H9 (cell line): ENCODE measurements at regions not wholly inside any gene's neighbourhood (a gene's known extent, or its start where the extent isn't known, plus 50 kb on each side); places are given as distances from the start of the nearest gene placed in this dataset.
A peak's percentile ranks its signal among the peaks of the same experiment; 100 is the strongest.

Experiments used
- DNase-seq: peaks from one replicate; pipeline ENCODE4 v3.0.0-alpha.2; 2017
- H2AFZ ChIP-seq: one replicate; pipeline ENCODE4 v1.6.1; 2013; ENCODE audit warnings: mild to moderate bottlenecking, low read length, control low read depth, moderate library complexity
- H2AK5ac ChIP-seq: 2 replicates; pipeline ENCODE4 v1.6.1; 2013; ENCODE audit warnings: low read length, control low read depth, mixed read lengths; ENCODE audit not compliant: insufficient read length
- H2BK120ac ChIP-seq: one replicate; pipeline ENCODE4 v1.6.1; 2013; ENCODE audit warnings: low read depth, mild to moderate bottlenecking, low read length, control low read depth, inconsistent platforms; ENCODE audit not compliant: poor library complexity, severe bottlenecking
- H2BK12ac ChIP-seq: 2 replicates; pipeline ENCODE4 v1.6.1; 2013; ENCODE audit warnings: low read length, control low read depth, mixed read lengths, low read depth; ENCODE audit not compliant: insufficient read length
- H2BK15ac ChIP-seq: 2 replicates; pipeline ENCODE4 v1.6.1; 2013; ENCODE audit warnings: low read depth, low read length, control low read depth
- H2BK20ac ChIP-seq: one replicate; pipeline ENCODE4 v1.6.1; 2013; ENCODE audit warnings: low read depth, mild to moderate bottlenecking, low read length, control low read depth, inconsistent platforms; ENCODE audit not compliant: poor library complexity, severe bottlenecking
- H2BK5ac ChIP-seq: 2 replicates; pipeline ENCODE4 v1.6.1; 2013; ENCODE audit warnings: low read length, control low read depth, mixed read lengths; ENCODE audit not compliant: insufficient read length
- H3K14ac ChIP-seq: 2 replicates; pipeline ENCODE4 v1.6.1; 2013; ENCODE audit warnings: low read length, control low read depth; ENCODE audit not compliant: insufficient read depth
- H3K18ac ChIP-seq: 2 replicates; pipeline ENCODE4 v1.6.1; 2013; ENCODE audit warnings: low read depth, mild to moderate bottlenecking, mixed read lengths, low read length, control low read depth; ENCODE audit not compliant: insufficient read length
- H3K23ac ChIP-seq: 2 replicates; pipeline ENCODE4 v1.6.1; 2013; ENCODE audit warnings: low read length, control low read depth, mixed read lengths, low read depth; ENCODE audit not compliant: insufficient read length
- H3K23me2 ChIP-seq: 2 replicates; pipeline ENCODE4 v1.6.1; 2013; ENCODE audit warnings: low read depth, mild to moderate bottlenecking, mixed read lengths, low read length, control low read depth; ENCODE audit not compliant: insufficient read length, poor library complexity, severe bottlenecking
- H3K27ac ChIP-seq: 2 replicates; pipeline ENCODE4 v1.5.1; 2013; ENCODE audit warnings: low read length, control low read depth, mixed read lengths, low read depth; ENCODE audit not compliant: insufficient read length
- H3K27me3 ChIP-seq: 2 replicates; pipeline ENCODE4 v1.6.1; 2013; ENCODE audit warnings: low read length, control low read depth, inconsistent platforms; ENCODE audit not compliant: insufficient read depth
- H3K4ac ChIP-seq: 2 replicates; pipeline ENCODE4 v1.6.1; 2013; ENCODE audit warnings: low read depth, mild to moderate bottlenecking, control low read depth, inconsistent platforms, low read length, moderate library complexity
- H3K4me1 ChIP-seq: 2 replicates; pipeline ENCODE4 v1.6.1; 2013; ENCODE audit warnings: low read length, control low read depth, inconsistent platforms; ENCODE audit not compliant: insufficient read depth
- H3K4me2 ChIP-seq: 2 replicates; pipeline ENCODE4 v1.6.1; 2013; ENCODE audit warnings: low read length, control low read depth, mixed read lengths; ENCODE audit not compliant: insufficient read length, insufficient read depth
- H3K56ac ChIP-seq: 2 replicates; pipeline ENCODE4 v1.6.1; 2013; ENCODE audit warnings: low read depth, mild to moderate bottlenecking, mixed read lengths, low read length, control low read depth; ENCODE audit not compliant: insufficient read length
- H3K79me1 ChIP-seq: 2 replicates; pipeline ENCODE4 v1.6.1; 2013; ENCODE audit warnings: low read depth, mild to moderate bottlenecking, moderate library complexity, low read length, control low read depth, inconsistent platforms; ENCODE audit not compliant: insufficient read depth, poor library complexity, severe bottlenecking
- H3K79me2 ChIP-seq: 2 replicates; pipeline ENCODE4 v1.6.1; 2013; ENCODE audit warnings: low read length, control low read depth, inconsistent platforms; ENCODE audit not compliant: insufficient read depth
- H3K9ac ChIP-seq: 2 replicates; pipeline ENCODE4 v1.6.1; 2013; ENCODE audit warnings: low read length, control low read depth, mixed read lengths; ENCODE audit not compliant: insufficient read length; ENCODE audit errors: extremely low read depth
- H3K9me3 ChIP-seq: one replicate; pipeline ENCODE4 v1.6.1; 2013; ENCODE audit warnings: low read depth, low read length, inconsistent platforms; ENCODE audit not compliant: control insufficient read depth
- H3T11ph ChIP-seq: one replicate; pipeline ENCODE4 v1.6.1; 2013; ENCODE audit warnings: mild to moderate bottlenecking, low read length, control low read depth, inconsistent platforms
- H4K20me1 ChIP-seq: one replicate; pipeline ENCODE4 v1.6.1; 2013; ENCODE audit not compliant: control insufficient read depth, insufficient read length, insufficient read depth
- H4K5ac ChIP-seq: 2 replicates; pipeline ENCODE4 v1.6.1; 2013; ENCODE audit warnings: low read depth, mild to moderate bottlenecking, mixed read lengths, low read length, control low read depth; ENCODE audit not compliant: insufficient read length
- H4K8ac ChIP-seq: replicated peaks from 2 replicates; pipeline ENCODE4 v1.6.1; 2013; ENCODE audit warnings: low read length, control low read depth, mixed read lengths, low read depth; ENCODE audit not compliant: insufficient read length
- H4K91ac ChIP-seq: 2 replicates; pipeline ENCODE4 v1.6.1; 2013; ENCODE audit warnings: low read depth, mild to moderate bottlenecking, moderate library complexity, mixed read lengths, low read length, control low read depth; ENCODE audit not compliant: insufficient read length
- H3K27ac Mint-ChIP-seq, 3 experiments: 2 replicates in 2 of 3; 3 replicates in 1 of 3; pipeline ENCODE4 v1.8.0; 2020 to 2021; ENCODE audit warnings: mixed read lengths in 3 of 3, mild to moderate bottlenecking in 1 of 3, moderate library complexity in 1 of 3
- H3K27me3 Mint-ChIP-seq: 2 replicates; pipeline ENCODE4 v1.8.0; 2021; ENCODE audit warnings: low read depth, mild to moderate bottlenecking, moderate library complexity, mixed read lengths
- H3K36me3 Mint-ChIP-seq, 3 experiments: 2 replicates in 2 of 3; 3 replicates in 1 of 3; pipeline ENCODE4 v1.8.0; 2020 to 2021; ENCODE audit warnings: low read depth in 3 of 3, mixed read lengths in 3 of 3; ENCODE audit not compliant: insufficient read depth in 1 of 3
- H3K4me1 Mint-ChIP-seq, 2 experiments: 2 replicates each; pipeline ENCODE4 v1.8.0; 2020; ENCODE audit warnings: mixed read lengths in 2 of 2
- H3K4me3 Mint-ChIP-seq, 2 experiments: 2 replicates in 1 of 2; 3 replicates in 1 of 2; pipeline ENCODE4 v1.8.0; 2020 to 2021; ENCODE audit warnings: mild to moderate bottlenecking in 2 of 2, mixed read lengths in 2 of 2, moderate library complexity in 1 of 2
- H3K9me3 Mint-ChIP-seq, 2 experiments: 2 replicates in 1 of 2; 3 replicates in 1 of 2; pipeline ENCODE4 v1.8.0; 2020; ENCODE audit warnings: mild to moderate bottlenecking in 2 of 2, mixed read lengths in 2 of 2, moderate library complexity in 1 of 2
- WGBS: extraction: QIAGEN DNeasy Blood & Tissue Kit; methylation state at CpG from one replicate; pipeline ENCODE4 v1.1.7; 2013; ENCODE audit warnings: missing lambda C conversion rate, low lambda C conversion rate, mixed read lengths; ENCODE audit not compliant: insufficient read length; ENCODE audit errors: extremely low coverage; 5-methylcytosine and 5-hydroxymethylcytosine counted together
- TF ChIP-seq, protein P1 (sequence below): fragments of 200-600 bp; sonication (generic); conservative IDR thresholded peaks from 3 replicates; pipeline ENCODE4 v1.8.0; 2021; ENCODE audit warnings: antibody characterized with exemption, mild to moderate bottlenecking

DNA sequence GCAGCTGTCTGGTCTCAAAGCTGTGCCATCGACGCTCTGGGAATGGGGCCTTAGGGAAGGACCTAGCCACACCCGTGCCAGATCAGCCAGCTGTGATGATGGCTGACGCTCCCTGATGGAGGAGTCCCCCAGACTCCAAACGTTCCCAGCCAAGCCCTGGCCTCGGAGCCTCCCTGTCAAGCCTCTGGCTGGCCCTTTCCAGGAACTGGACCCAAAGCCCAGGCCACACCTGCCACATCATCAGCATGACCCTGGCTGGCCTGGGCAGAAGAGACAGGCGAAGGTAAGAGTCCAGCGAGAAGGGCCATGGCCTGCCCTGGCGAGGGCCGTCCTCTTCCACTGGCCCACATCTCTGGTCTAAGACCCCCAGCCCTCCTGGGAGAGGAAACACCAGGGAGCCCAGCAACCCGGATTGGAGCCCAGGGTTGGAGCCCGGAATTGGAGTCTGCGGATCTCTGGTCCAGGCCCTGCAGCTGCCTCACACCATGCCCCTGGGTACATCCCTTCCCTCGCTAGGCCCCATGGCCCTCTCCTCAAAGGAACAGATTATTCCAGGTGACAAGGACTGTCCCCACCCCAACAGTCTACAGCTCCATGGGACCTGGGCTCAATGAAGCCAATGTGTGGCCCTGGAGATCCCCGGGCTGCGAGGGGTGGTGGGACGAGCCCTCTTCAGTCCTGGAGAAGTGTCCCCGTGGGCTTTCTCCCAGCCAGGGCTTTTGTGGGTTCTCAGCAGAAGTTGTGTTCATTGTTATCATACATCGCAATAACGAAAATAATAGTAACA, 105.1 kb upstream of the TNRC6C start:
- no peak overlapping the region for H2BK20ac ChIP-seq

More for the DNA sequence above, 105.1 kb upstream of the TNRC6C start:
- Histone ChIP-seq H3K4me1 (no peaks in the 10 kb centered on the region), H3K18ac (no peak overlapping the region), H3T11ph (no peak overlapping the region), H3K9ac (no peak overlapping the region), H3K79me1 (no peaks in the 10 kb centered on the region), H4K8ac (no peak overlapping the region), H3K4me2 (no peak overlapping the region), H2BK12ac (no peak overlapping the region), H4K5ac (no peak overlapping the region), H3K56ac (no peak overlapping the region), H3K27me3 (no peaks in the 10 kb centered on the region), H2BK120ac (no peak overlapping the region), H2AFZ (no peak overlapping the region), H3K79me2 (no peaks in the 10 kb centered on the region), H2AK5ac (no peak overlapping the region), H3K23me2 (no peaks in the 10 kb centered on the region), H3K9me3 (no peaks in the 10 kb centered on the region), H3K23ac (no peak overlapping the region), H3K27ac (no peak overlapping the region), H4K20me1 (no peaks in the 10 kb centered on the region), H2BK5ac (no peak overlapping the region), H3K4ac (no peak overlapping the region), H2BK15ac (no peak overlapping the region), H3K14ac (no peak overlapping the region), H4K91ac (no peak overlapping the region)
- TF ChIP-seq, protein P1, sequence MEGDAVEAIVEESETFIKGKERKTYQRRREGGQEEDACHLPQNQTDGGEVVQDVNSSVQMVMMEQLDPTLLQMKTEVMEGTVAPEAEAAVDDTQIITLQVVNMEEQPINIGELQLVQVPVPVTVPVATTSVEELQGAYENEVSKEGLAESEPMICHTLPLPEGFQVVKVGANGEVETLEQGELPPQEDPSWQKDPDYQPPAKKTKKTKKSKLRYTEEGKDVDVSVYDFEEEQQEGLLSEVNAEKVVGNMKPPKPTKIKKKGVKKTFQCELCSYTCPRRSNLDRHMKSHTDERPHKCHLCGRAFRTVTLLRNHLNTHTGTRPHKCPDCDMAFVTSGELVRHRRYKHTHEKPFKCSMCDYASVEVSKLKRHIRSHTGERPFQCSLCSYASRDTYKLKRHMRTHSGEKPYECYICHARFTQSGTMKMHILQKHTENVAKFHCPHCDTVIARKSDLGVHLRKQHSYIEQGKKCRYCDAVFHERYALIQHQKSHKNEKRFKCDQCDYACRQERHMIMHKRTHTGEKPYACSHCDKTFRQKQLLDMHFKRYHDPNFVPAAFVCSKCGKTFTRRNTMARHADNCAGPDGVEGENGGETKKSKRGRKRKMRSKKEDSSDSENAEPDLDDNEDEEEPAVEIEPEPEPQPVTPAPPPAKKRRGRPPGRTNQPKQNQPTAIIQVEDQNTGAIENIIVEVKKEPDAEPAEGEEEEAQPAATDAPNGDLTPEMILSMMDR = no peak
- no peaks in the 10 kb centered on the region for H3K9me3 Mint-ChIP-seq
- peak overlapping the region in 1 of 3 experiments; percentile 9; a peak in 1 of 7 replicates for H3K27ac Mint-ChIP-seq
- peaks cover 1% of the 10 kb centered on the region; the same call in 1 of the 2 replicates for H3K27me3 Mint-ChIP-seq
- H3K4me1 Mint-ChIP-seq = peaks cover 0 to 6% of the 10 kb centered on the region in 2 experiments; a peak in 1 of 4 replicates
- no peaks in the 10 kb centered on the region for H3K36me3 Mint-ChIP-seq
- DNase-seq = no peak
- H3K4me3 Mint-ChIP-seq = no peak overlapping the region
- no CpG with 5 or more reads among the region's 20 CpGs for WGBS
